ENCODE measurements at regions not wholly inside any gene's neighbourhood (a gene's known extent, or its start where the extent isn't known, plus 50 kb on each side); places are given as distances from the start of the nearest gene placed in this dataset.

DNA sequence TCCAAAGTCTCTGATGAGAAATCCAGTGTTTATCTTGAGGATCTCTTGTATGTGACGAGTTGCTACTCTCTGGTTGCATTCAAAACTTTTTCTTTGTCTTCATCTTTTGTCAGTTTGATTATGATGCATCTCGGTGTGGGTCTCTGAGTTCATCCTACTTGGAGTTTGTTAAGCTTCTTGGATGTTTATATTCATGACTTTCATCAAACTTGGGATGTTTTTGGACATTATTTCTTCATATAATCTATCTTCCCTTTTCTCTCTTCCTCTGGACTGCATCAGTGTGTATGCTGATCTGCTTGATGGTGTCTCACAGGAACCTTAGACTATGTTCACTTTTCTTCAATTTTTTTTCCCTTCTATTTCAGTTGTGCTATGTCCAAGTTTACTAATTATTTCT, 320.4 kb downstream of the TLE3 start:
- DNase-seq (ENCODE audit: low read depth) = no peak
- H3K4me3 ChIP-seq (ENCODE audit: low read depth, low read length) = no peak overlapping the region
- TF ChIP-seq, protein P1, sequence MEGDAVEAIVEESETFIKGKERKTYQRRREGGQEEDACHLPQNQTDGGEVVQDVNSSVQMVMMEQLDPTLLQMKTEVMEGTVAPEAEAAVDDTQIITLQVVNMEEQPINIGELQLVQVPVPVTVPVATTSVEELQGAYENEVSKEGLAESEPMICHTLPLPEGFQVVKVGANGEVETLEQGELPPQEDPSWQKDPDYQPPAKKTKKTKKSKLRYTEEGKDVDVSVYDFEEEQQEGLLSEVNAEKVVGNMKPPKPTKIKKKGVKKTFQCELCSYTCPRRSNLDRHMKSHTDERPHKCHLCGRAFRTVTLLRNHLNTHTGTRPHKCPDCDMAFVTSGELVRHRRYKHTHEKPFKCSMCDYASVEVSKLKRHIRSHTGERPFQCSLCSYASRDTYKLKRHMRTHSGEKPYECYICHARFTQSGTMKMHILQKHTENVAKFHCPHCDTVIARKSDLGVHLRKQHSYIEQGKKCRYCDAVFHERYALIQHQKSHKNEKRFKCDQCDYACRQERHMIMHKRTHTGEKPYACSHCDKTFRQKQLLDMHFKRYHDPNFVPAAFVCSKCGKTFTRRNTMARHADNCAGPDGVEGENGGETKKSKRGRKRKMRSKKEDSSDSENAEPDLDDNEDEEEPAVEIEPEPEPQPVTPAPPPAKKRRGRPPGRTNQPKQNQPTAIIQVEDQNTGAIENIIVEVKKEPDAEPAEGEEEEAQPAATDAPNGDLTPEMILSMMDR (conservative IDR thresholded peaks at IDR 0.05; ENCODE audit: low read depth, low read length) = no peak

DNA sequence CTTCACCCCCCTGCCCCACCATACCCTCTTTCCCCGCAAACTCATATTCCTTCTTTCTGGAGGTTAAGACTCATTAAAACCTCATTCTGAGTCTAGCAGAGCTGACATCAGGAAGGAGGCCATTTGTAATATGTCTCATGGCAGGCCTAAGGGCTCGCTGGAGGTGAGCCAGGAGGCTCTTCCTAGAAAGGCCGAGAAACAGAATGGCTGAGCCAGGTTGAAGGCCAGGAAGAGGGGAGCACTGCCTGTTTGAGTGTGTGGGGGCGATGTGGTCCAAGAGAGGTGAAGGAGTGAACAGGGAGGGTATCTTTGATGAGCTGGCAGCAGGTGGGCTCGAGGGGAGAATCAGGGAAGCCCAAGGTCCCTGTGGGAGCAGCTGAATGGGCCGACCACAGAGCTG, 317.3 kb downstream of the TLE3 start:
- TF ChIP-seq, protein P1 (conservative IDR thresholded peaks at IDR 0.05; ENCODE audit: low read depth, low read length) = no peak
- no peak overlapping the region for H3K4me3 ChIP-seq (ENCODE audit: low read depth, low read length)
- no peak for DNase-seq (ENCODE audit: low read depth)

DNA sequence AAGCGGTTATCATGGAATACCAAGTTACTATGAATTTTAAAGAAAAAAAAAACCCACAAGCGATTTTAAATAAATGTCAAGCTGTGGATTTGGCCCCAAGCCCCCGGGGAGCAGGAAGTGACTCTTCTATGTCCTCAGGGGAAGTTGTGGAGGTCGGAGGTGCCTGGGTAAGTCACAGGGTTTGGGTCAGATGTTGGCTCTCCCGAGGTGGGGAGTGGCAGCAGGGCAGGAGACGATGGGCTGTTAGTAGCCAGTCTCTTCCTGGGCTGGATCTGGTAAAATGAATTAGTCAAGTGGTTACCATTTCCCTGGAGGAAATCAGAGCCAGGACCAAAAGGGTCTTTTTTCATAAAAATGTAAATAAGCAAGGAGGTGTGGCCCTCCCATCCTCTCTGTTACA, 316.7 kb downstream of the TLE3 start:
- no peak for DNase-seq (ENCODE audit: low read depth)
- TF ChIP-seq, protein P1 (conservative IDR thresholded peaks at IDR 0.05; ENCODE audit: low read depth, low read length) = no peak
- no peak overlapping the region for H3K4me3 ChIP-seq (ENCODE audit: low read depth, low read length)

DNA sequence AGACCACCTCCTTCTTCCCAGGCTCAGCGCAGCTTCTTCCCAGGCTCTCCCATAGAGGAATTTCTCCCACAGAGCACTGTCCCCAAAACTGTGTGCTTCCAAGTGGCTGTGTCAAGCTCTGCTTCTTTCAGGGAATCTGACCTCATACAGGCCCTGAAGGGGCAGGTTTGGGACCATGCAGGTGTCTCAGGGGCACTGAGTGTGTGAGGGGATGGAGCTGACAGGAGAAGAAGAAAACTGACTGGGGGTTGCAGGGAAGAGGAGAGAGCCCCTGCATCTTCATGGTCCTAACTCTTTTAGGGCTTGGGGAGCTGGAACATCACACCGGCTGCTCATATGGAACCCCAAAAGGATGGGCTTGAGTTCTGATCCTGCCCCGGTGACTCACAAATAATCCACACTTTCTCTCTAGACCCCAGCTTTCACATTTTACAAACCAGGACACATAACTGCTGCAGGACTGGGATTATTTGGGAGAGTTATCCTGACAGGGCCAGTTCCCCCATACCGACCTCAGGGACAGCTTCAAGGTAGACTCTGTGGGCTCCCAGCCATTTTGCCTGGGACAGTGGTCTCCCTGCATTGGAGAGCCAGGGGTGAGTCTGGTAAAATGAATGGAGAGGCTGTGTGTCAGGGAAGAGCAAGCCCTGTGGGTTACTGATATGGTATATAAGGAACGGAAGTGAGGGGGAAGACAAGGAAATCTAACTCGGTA, 316.1 kb downstream of the TLE3 start:
- no peak overlapping the region for H3K4me3 ChIP-seq (ENCODE audit: low read depth, low read length)
- TF ChIP-seq, protein P1 (conservative IDR thresholded peaks at IDR 0.05; ENCODE audit: low read depth, low read length) = no peak
- no peak for DNase-seq (ENCODE audit: low read depth)

DNA sequence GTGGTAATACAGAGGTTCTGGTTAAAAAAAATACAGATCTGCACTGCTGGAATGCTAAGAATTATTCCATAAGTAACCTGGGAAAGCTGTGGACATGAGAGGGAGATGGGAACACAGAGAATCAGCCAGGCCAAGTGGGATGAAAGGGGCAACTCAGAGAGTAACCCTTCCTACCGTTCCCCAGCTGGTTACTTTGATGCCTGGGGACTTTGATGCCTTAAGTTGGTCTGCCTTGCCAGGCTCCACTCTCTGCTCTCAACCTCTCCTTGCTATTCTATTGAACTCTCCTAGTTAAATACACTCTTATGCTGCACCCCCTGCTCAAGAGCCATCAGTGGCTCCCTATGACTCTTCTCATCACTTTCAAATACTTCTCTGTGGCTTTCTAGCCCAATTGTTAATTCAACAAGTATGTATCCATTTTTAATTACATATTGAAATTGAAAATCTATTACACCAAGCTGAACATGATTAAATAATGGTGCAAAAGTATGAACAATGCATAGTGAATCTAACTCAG, 315.5 kb downstream of the TLE3 start:
- TF ChIP-seq, protein P1 (conservative IDR thresholded peaks at IDR 0.05; ENCODE audit: low read depth, low read length) = no peak
- DNase-seq (ENCODE audit: low read depth) = no peak
- H3K4me3 ChIP-seq (ENCODE audit: low read depth, low read length) = no peak overlapping the region

DNA sequence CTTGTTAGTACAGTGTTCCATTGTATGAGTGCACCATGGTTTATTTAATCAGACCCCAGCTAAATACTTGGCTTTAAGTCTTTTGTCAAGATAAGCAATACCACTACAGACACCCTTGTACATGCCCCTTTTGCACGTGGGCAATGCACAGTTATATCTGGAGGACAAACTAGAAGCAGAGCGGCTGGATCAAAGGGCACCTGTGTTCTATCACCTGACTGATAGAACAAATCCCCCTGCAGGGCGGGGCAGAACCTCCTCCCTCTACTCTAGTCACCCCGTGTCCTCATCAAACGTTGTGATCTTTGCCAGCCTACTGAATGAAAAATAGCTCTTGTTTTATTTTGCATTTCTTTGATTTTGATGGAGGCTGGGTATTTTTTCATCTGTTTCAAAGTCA, 314.9 kb downstream of the TLE3 start:
- no peak for DNase-seq (ENCODE audit: low read depth)
- TF ChIP-seq, protein P1 (conservative IDR thresholded peaks at IDR 0.05; ENCODE audit: low read depth, low read length) = no peak
- H3K4me3 ChIP-seq (ENCODE audit: low read depth, low read length) = no peak overlapping the region

DNA sequence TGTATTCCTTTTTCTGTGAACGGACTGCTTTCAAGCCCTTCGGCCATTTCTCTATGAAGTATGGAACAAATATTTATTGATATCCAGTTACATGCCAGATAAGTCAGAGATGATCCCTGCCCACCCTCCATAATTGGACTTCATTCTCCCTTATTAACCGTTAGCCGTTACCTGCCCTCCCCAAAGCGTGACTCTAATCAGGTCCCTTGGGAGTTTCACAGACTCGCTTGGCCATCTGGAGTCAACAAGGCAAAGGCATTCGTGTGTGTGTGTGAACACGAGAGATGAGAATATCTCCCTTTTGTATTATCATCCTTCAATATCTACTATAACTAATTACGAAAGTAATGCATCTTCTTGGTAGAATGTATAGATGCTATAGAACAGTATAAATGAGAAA, 314.5 kb downstream of the TLE3 start:
- TF ChIP-seq, protein P1 (conservative IDR thresholded peaks at IDR 0.05; ENCODE audit: low read depth, low read length) = no peak
- H3K4me3 ChIP-seq (ENCODE audit: low read depth, low read length) = no peak overlapping the region
- DNase-seq (ENCODE audit: low read depth) = no peak

All from epithelial cell of proximal tubule (primary cell).